H1 (cell line): ENCODE measurements at regions not wholly inside any gene's neighbourhood (a gene's known extent, or its start where the extent isn't known, plus 50 kb on each side); places are given as distances from the start of the nearest gene placed in this dataset.

Experiments used
- CTCF ChIA-PET: fragments of 300-600 bp; sonication (Branson Sonifier 250); formaldehyde crosslinking; loops from one replicate; lab custom pipeline; 2021; ENCODE audit not compliant: partially characterized antibody; lab: Charles Lee
- POLR2A ChIA-PET: fragments of 300-600 bp; sonication (Branson Sonifier 250); formaldehyde crosslinking; loops from one replicate; lab custom pipeline; 2021; ENCODE audit warnings: inconsistent platforms; ENCODE audit not compliant: partially characterized antibody; lab: Charles Lee
- DNase-seq, 2 experiments: peaks; one replicate each; pipeline versions ENCODE4 v3.0.0 to v3.0.0-alpha.2; 2010 to 2022; ENCODE audit warnings: low spot score in 2 of 2, low read depth in 1 of 2, mixed read lengths in 1 of 2
- FAIRE-seq: peaks from 2 replicates; lab custom pipeline; 2011; peaks lifted over from hg19 to GRCh38; lab: Jason Lieb, UNC
- H2AFZ ChIP-seq: 2 replicates; pipeline ENCODE4 v1.8.1; 2012; ENCODE audit warnings: low read length, inconsistent platforms
- H2AK5ac ChIP-seq: 2 replicates; pipeline ENCODE4 v1.6.1; 2013; ENCODE audit warnings: low read depth, low read length
- H2BK120ac ChIP-seq: replicated peaks from 2 replicates; pipeline ENCODE3; 2013; ENCODE audit warnings: low read depth, low read length, inconsistent platforms
- H2BK12ac ChIP-seq: 2 replicates; pipeline ENCODE4 v1.6.1; 2013; ENCODE audit warnings: low read depth, low read length
- H2BK15ac ChIP-seq: 2 replicates; pipeline ENCODE4 v1.6.1; 2013; ENCODE audit warnings: low read length
- H2BK20ac ChIP-seq: 2 replicates; pipeline ENCODE4 v1.6.1; 2013; ENCODE audit warnings: low read length
- H2BK5ac ChIP-seq: 2 replicates; pipeline ENCODE4 v1.6.1; 2013; ENCODE audit warnings: low read depth, low read length
- H3K14ac ChIP-seq: 2 replicates; pipeline ENCODE4 v1.6.1; 2013; ENCODE audit warnings: inconsistent platforms; ENCODE audit not compliant: insufficient read length
- H3K18ac ChIP-seq: 2 replicates; pipeline ENCODE4 v1.6.1; 2013; ENCODE audit warnings: low read length; ENCODE audit errors: extremely low read depth
- H3K23ac ChIP-seq: 2 replicates; pipeline ENCODE4 v1.6.1; 2013; ENCODE audit warnings: inconsistent platforms; ENCODE audit not compliant: insufficient read length
- H3K23me2 ChIP-seq: 2 replicates; pipeline ENCODE4 v1.6.1; 2013; ENCODE audit warnings: low read depth, low read length
- H3K27ac ChIP-seq: 2 replicates; pipeline ENCODE4 v1.6.1; 2011; ENCODE audit warnings: low read depth, low read length, inconsistent platforms
- H3K27me3 ChIP-seq, 4 experiments: replicated peaks in 1 of 4; 1 replicate in 1 of 4; 2 replicates in 3 of 4; pipeline versions ENCODE4 v1.6.1 to v1.8.1; 2011 to 2013; ENCODE audit warnings: low read length in 3 of 4, mild to moderate bottlenecking in 3 of 4, inconsistent platforms in 2 of 4, mixed read lengths in 2 of 4, moderate library complexity in 1 of 4; ENCODE audit not compliant: control insufficient read depth in 3 of 4, insufficient read depth in 3 of 4; ENCODE audit errors: extremely low read depth in 1 of 4
- H3K36me3 ChIP-seq, 4 experiments: 2 replicates each; pipeline versions ENCODE4 v1.6.1 to v1.8.1; 2011 to 2013; ENCODE audit warnings: mild to moderate bottlenecking in 4 of 4, low read length in 3 of 4, moderate library complexity in 2 of 4, control low read depth in 1 of 4, inconsistent platforms in 1 of 4; ENCODE audit not compliant: insufficient read depth in 4 of 4, control insufficient read depth in 2 of 4
- H3K4ac ChIP-seq: replicated peaks from 2 replicates; pipeline ENCODE3; 2013; ENCODE audit warnings: low read length, low read depth, mixed read lengths, inconsistent platforms; ENCODE audit not compliant: insufficient read length
- H3K4me1 ChIP-seq, 4 experiments: replicated peaks in 1 of 4; 1 replicate in 1 of 4; 2 replicates in 3 of 4; pipeline versions ENCODE4 v1.6.1 to v1.8.1; 2011 to 2013; ENCODE audit warnings: low read length in 3 of 4, inconsistent platforms in 2 of 4, mixed read lengths in 1 of 4; ENCODE audit not compliant: insufficient read depth in 4 of 4, control insufficient read depth in 3 of 4
- H3K4me2 ChIP-seq, 2 experiments: 2 replicates each; pipeline versions ENCODE4 v1.6.1 to v1.8.1; 2011 to 2013; ENCODE audit warnings: low read depth in 2 of 2, low read length in 2 of 2, control low read depth in 1 of 2, inconsistent platforms in 1 of 2, mild to moderate bottlenecking in 1 of 2; ENCODE audit not compliant: insufficient read depth in 1 of 2
- H3K4me3 ChIP-seq, 4 experiments: fragments of 200-600, 300-600 bp in 1 of 4; sonication (generic), shearing (Covaris generic), sonication (Bioruptor Twin) in 1 of 4; 2 replicates each; pipeline versions ENCODE4 v1.5.1 to v1.8.1; 2011 to 2016; ENCODE audit warnings: low read length in 4 of 4, low read depth in 3 of 4, control low read depth in 2 of 4, inconsistent platforms in 2 of 4, mild to moderate bottlenecking in 2 of 4, mixed read lengths in 1 of 4, moderate library complexity in 1 of 4; ENCODE audit not compliant: insufficient read depth in 2 of 4; ENCODE audit errors: extremely low read depth in 1 of 4
- H3K56ac ChIP-seq: replicated peaks from 2 replicates; pipeline ENCODE3; 2013; ENCODE audit warnings: low read depth, mild to moderate bottlenecking, mixed read lengths, low read length, inconsistent platforms; ENCODE audit not compliant: insufficient read length
- H3K79me1 ChIP-seq: 2 replicates; pipeline ENCODE4 v1.6.1; 2013; ENCODE audit warnings: low read depth, low read length, control low read depth
- H3K79me2 ChIP-seq, 2 experiments: 2 replicates each; pipeline versions ENCODE4 v1.6.1 to v1.8.1; 2012 to 2013; ENCODE audit warnings: low read length in 2 of 2, mild to moderate bottlenecking in 2 of 2, inconsistent platforms in 1 of 2; ENCODE audit not compliant: insufficient read depth in 2 of 2, control insufficient read depth in 1 of 2
- H3K9ac ChIP-seq, 4 experiments: replicated peaks in 1 of 4; 1 replicate in 1 of 4; 2 replicates in 3 of 4; pipeline versions ENCODE4 v1.6.1 to v1.8.1; 2011 to 2013; ENCODE audit warnings: low read depth in 3 of 4, low read length in 3 of 4, control low read depth in 2 of 4, mild to moderate bottlenecking in 2 of 4, moderate library complexity in 2 of 4, inconsistent platforms in 1 of 4; ENCODE audit errors: extremely low read depth in 1 of 4
- H3K9me3 ChIP-seq, 2 experiments: 2 replicates each; pipeline versions ENCODE4 v1.6.1 to v1.8.1; 2012 to 2013; ENCODE audit warnings: mild to moderate bottlenecking in 2 of 2, moderate library complexity in 2 of 2, control low read depth in 1 of 2, inconsistent platforms in 1 of 2, low read depth in 1 of 2, low read length in 1 of 2, mixed read lengths in 1 of 2; ENCODE audit not compliant: insufficient read depth in 2 of 2
- H4K20me1 ChIP-seq, 2 experiments: replicated peaks in 1 of 2; 2 replicates each; pipeline versions ENCODE3 to v1.8.1; 2011 to 2013; ENCODE audit warnings: inconsistent platforms in 2 of 2, low read length in 2 of 2, mild to moderate bottlenecking in 1 of 2; ENCODE audit not compliant: insufficient read depth in 2 of 2, control insufficient read depth in 1 of 2
- H4K5ac ChIP-seq: 2 replicates; pipeline ENCODE4 v1.6.1; 2013; ENCODE audit warnings: low read length, low read depth, mixed read lengths, inconsistent platforms; ENCODE audit not compliant: insufficient read length
- H4K8ac ChIP-seq: 2 replicates; pipeline ENCODE4 v1.8.0; 2013; ENCODE audit warnings: mild to moderate bottlenecking, moderate library complexity, low read length, inconsistent platforms; ENCODE audit not compliant: insufficient read depth; ENCODE audit errors: extremely low read depth
- H4K91ac ChIP-seq: replicated peaks from 2 replicates; pipeline ENCODE3; 2013; ENCODE audit warnings: low read length, mixed read lengths, inconsistent platforms; ENCODE audit not compliant: insufficient read length
- BACH1 ChIP-seq: IDR thresholded peaks from 2 replicates; pipeline ENCODE4 v1.6.1; 2012; ENCODE audit warnings: low read length, improper control_type of control experiment
- BCL11A ChIP-seq, 2 experiments: IDR thresholded peaks; one replicate each; pipeline ENCODE4 v1.6.1; 2011; ENCODE audit warnings: low read depth in 2 of 2, low read length in 2 of 2, mild to moderate bottlenecking in 2 of 2
- CBX5 ChIP-seq: fragments of 300-800, 300-1000 bp; sonication (generic); IDR thresholded peaks from 2 replicates; pipeline ENCODE4 v1.7.1; 2016; ENCODE audit warnings: antibody characterized with exemption, low read length, low read depth
- HDAC6 ChIP-seq: IDR thresholded peaks from one replicate; pipeline ENCODE4 v1.7.1; 2012; ENCODE audit warnings: low read depth, mild to moderate bottlenecking, inconsistent platforms, low read length, moderate library complexity
- JUND ChIP-seq: IDR thresholded peaks from 2 replicates; pipeline ENCODE4 v1.6.1; 2011; ENCODE audit warnings: mild to moderate bottlenecking, improper control_type of control experiment, low read length
- POLR2A ChIP-seq, 2 experiments: IDR thresholded peaks; 1 replicate in 1 of 2; 2 replicates in 1 of 2; pipeline ENCODE4 v1.6.1; 2011; ENCODE audit warnings: low read depth in 2 of 2, low read length in 2 of 2, mild to moderate bottlenecking in 2 of 2; ENCODE audit errors: control extremely low read depth in 1 of 2
- RXRA ChIP-seq: IDR thresholded peaks from 2 replicates; pipeline ENCODE4 v1.6.1; 2011; ENCODE audit warnings: low read depth, mild to moderate bottlenecking, low read length, moderate library complexity; ENCODE audit not compliant: insufficient read depth
- SAP30 ChIP-seq: fragments of 300-600 bp; sonication (generic); IDR thresholded peaks from 2 replicates; pipeline ENCODE4 v1.7.1; 2012; ENCODE audit warnings: low read length, moderate library complexity, mild to moderate bottlenecking, inconsistent platforms; ENCODE audit not compliant: insufficient read depth, insufficient replicate concordance
- SP1 ChIP-seq: IDR thresholded peaks from 2 replicates; pipeline ENCODE4 v1.6.1; 2011; ENCODE audit warnings: low read depth, low read length
- SP4 ChIP-seq: IDR thresholded peaks from 2 replicates; pipeline ENCODE4 v1.6.1; 2012; ENCODE audit warnings: low read length, inconsistent platforms
- TAF7 ChIP-seq: optimal IDR thresholded peaks from 2 replicates; pipeline ENCODE3; 2011; ENCODE audit warnings: low read depth, mild to moderate bottlenecking, inconsistent platforms, low read length, moderate library complexity, borderline replicate concordance
- TCF12 ChIP-seq: IDR thresholded peaks from 2 replicates; pipeline ENCODE4 v1.6.1; 2011; ENCODE audit warnings: low read depth, mild to moderate bottlenecking, low read length
- TF ChIP-seq, protein P1 (sequence below), 3 experiments: IDR thresholded peaks; 1 replicate in 2 of 3; 2 replicates in 1 of 3; pipeline versions ENCODE4 v1.5.1 to v1.6.1; 2011; ENCODE audit warnings: low read length in 3 of 3, mild to moderate bottlenecking in 3 of 3, inconsistent platforms in 2 of 3, low read depth in 1 of 3, moderate library complexity in 1 of 3; ENCODE audit not compliant: insufficient read depth in 1 of 3; ENCODE audit errors: control extremely low read depth in 1 of 3
- TF ChIP-seq, protein P2 (sequence below): IDR thresholded peaks from 2 replicates; pipeline ENCODE4 v1.6.1; 2012; ENCODE audit warnings: inconsistent platforms

GRCh38 chr1:83770319-83770661 lies 228.6 kb downstream of the TTLL7 start:
- Histone ChIP-seq H3K9me3 (no peaks in the 10 kb centered on the region; a peak in 1 of 4 replicates), H4K20me1 (no peaks in the 10 kb centered on the region), H2BK12ac (no peak overlapping the region), H2BK5ac (no peak overlapping the region), H3K4me2 (no peak overlapping the region), H3K79me1 (no peaks in the 10 kb centered on the region), H2AFZ (no peak overlapping the region), H3K4ac (no peak overlapping the region), H3K79me2 (no peaks in the 10 kb centered on the region), H3K36me3 (no peaks in the 10 kb centered on the region), H2BK15ac (no peak overlapping the region), H2BK20ac (no peak overlapping the region), H3K56ac (no peak overlapping the region), H3K4me1 (no peaks in the 10 kb centered on the region; a peak in 2 of 7 replicates), H4K8ac (no peak overlapping the region), H4K91ac (no peak overlapping the region), H3K4me3 (no peak overlapping the region), H2BK120ac (no peak overlapping the region), H3K23me2 (0 out of 2 replicates have a peak, but pooled peaks cover 2% of the 10 kb centered on the region), H3K27ac (no peak overlapping the region), H3K23ac (no peak overlapping the region), H2AK5ac (no peak overlapping the region), H4K5ac (no peak overlapping the region), H3K14ac (no peak overlapping the region), H3K9ac (no peak overlapping the region), H3K18ac (no peak overlapping the region), H3K27me3 (no peaks in the 10 kb centered on the region)
- POLR2A ChIA-PET: no interaction called here
- FAIRE-seq: no peak
- no peak for DNase-seq
- CTCF ChIA-PET: interaction anchor here (0.7 to 0.9 kb wide), 2 partner anchors 28 to 49 kb away, joined by 3 to 4 read pairs; no protein-coding TSS in a partner anchor
- TF ChIP-seq SAP30: no peak
- TF ChIP-seq SP1: no peak
- no peak for TF ChIP-seq JUND
- TF ChIP-seq, protein P1, sequence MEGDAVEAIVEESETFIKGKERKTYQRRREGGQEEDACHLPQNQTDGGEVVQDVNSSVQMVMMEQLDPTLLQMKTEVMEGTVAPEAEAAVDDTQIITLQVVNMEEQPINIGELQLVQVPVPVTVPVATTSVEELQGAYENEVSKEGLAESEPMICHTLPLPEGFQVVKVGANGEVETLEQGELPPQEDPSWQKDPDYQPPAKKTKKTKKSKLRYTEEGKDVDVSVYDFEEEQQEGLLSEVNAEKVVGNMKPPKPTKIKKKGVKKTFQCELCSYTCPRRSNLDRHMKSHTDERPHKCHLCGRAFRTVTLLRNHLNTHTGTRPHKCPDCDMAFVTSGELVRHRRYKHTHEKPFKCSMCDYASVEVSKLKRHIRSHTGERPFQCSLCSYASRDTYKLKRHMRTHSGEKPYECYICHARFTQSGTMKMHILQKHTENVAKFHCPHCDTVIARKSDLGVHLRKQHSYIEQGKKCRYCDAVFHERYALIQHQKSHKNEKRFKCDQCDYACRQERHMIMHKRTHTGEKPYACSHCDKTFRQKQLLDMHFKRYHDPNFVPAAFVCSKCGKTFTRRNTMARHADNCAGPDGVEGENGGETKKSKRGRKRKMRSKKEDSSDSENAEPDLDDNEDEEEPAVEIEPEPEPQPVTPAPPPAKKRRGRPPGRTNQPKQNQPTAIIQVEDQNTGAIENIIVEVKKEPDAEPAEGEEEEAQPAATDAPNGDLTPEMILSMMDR (IDR thresholded peaks at IDR 0.05; ENCODE audit: control extremely low read depth in 1 of 3, insufficient read depth in 1 of 3, low read depth in 1 of 3, low read length in 3 of 3): no peak
- no peak for TF ChIP-seq POLR2A (IDR thresholded peaks at IDR 0.05; ENCODE audit: control extremely low read depth in 1 of 2, low read depth in 2 of 2, low read length in 2 of 2)
- TF ChIP-seq, protein P2, sequence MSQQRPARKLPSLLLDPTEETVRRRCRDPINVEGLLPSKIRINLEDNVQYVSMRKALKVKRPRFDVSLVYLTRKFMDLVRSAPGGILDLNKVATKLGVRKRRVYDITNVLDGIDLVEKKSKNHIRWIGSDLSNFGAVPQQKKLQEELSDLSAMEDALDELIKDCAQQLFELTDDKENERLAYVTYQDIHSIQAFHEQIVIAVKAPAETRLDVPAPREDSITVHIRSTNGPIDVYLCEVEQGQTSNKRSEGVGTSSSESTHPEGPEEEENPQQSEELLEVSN: no peak
- TF ChIP-seq SP4: no peak
- no peak for TF ChIP-seq TAF7
- no peak for TF ChIP-seq TCF12
- no peak for TF ChIP-seq BCL11A (IDR thresholded peaks at IDR 0.05; ENCODE audit: low read depth in 2 of 2, low read length in 2 of 2)
- TF ChIP-seq RXRA: no peak
- TF ChIP-seq HDAC6: no peak
- no peak for TF ChIP-seq CBX5
- TF ChIP-seq BACH1: no peak
